ENCODE measurements at regions not wholly inside any gene's neighbourhood (a gene's known extent, or its start where the extent isn't known, plus 50 kb on each side); places are given as distances from the start of the nearest gene placed in this dataset.
A peak's percentile ranks its signal among the peaks of the same experiment; 100 is the strongest.

DNA sequence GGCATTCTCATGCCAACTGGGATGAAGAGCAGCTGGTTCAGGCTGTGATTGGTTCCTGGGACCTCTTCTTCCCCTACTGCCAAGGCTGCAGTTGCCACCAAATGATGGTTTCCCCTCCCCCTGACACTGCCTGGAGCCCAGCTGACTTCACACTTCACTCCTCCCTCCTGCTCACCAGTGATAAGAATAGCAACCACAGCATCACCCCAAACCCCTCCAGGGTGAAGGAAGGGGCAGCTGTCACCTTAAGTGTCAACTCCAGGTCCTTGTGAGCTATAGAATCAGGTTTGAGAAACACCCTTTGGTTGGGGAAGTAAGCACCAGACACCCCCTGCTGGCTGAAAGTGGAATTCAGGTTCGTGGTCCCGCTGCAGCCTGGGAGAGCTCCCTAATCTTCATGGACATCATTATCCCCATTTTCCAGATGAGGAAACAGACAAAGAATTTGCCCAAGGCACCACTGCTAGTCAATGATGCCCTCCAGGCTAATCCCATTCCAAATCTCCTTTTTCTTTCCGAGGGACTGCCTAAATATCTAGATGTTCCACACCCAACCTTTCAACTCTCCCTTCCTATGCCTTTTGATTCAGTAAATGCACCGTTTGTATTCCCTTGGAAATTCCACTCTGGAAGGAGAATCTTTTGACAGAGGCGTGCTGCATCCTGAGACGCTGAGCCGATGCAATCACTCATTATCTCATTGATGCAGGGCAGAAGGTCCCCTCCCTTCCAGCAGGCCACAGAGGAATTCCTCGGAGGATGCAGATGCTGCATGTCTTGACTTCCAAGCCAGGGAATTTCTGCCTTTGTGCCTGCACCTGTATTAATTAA, 50.6 kb upstream of the UQCRFS1 start:
- H3K27me3 ChIP-seq (ENCODE audit: insufficient read depth, low read length, poor library complexity): no peaks in the 10 kb centered on the region
- no peak overlapping the region for H3K9ac ChIP-seq (ENCODE audit: low read depth, low read length)
- ATAC-seq (ENCODE audit: insufficient read depth, low read depth) (peak; percentile 71; the same call in 2 of the 3 replicates), DNase-seq (peak; percentile 57)
- TF ChIP-seq, protein P1, sequence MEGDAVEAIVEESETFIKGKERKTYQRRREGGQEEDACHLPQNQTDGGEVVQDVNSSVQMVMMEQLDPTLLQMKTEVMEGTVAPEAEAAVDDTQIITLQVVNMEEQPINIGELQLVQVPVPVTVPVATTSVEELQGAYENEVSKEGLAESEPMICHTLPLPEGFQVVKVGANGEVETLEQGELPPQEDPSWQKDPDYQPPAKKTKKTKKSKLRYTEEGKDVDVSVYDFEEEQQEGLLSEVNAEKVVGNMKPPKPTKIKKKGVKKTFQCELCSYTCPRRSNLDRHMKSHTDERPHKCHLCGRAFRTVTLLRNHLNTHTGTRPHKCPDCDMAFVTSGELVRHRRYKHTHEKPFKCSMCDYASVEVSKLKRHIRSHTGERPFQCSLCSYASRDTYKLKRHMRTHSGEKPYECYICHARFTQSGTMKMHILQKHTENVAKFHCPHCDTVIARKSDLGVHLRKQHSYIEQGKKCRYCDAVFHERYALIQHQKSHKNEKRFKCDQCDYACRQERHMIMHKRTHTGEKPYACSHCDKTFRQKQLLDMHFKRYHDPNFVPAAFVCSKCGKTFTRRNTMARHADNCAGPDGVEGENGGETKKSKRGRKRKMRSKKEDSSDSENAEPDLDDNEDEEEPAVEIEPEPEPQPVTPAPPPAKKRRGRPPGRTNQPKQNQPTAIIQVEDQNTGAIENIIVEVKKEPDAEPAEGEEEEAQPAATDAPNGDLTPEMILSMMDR (IDR thresholded peaks at IDR 0.05; ENCODE audit: borderline replicate concordance, extremely low read depth, low read length, poor library complexity, severe bottlenecking): peak; percentile 83
- no peak for TF ChIP-seq EZH2 (IDR thresholded peaks at IDR 0.05; ENCODE audit: borderline replicate concordance, low read depth, low read length, severe bottlenecking)
- no peaks in the 10 kb centered on the region for H3K79me2 ChIP-seq (ENCODE audit: insufficient read depth, low read length)
- H3K36me3 ChIP-seq (ENCODE audit: insufficient read depth, low read length): no peaks in the 10 kb centered on the region
- no peak overlapping the region for H3K27ac ChIP-seq (ENCODE audit: low read length)
- no peak overlapping the region for H3K4me3 ChIP-seq (ENCODE audit: low read depth in 1 of 2, low read length in 2 of 2)
- no peaks in the 10 kb centered on the region for H3K9me3 ChIP-seq (ENCODE audit: insufficient read depth, low read length, severe bottlenecking)
- H2AFZ ChIP-seq (ENCODE audit: low read depth, low read length): no peak overlapping the region; the same call in 1 of the 2 replicates
- H3K4me2 ChIP-seq (ENCODE audit: insufficient read depth, low read length): no peak overlapping the region
- H3K4me1 ChIP-seq (ENCODE audit: insufficient read depth, low read length): no peaks in the 10 kb centered on the region
- no peaks in the 10 kb centered on the region for H4K20me1 ChIP-seq (ENCODE audit: insufficient read depth, low read length)

DNA sequence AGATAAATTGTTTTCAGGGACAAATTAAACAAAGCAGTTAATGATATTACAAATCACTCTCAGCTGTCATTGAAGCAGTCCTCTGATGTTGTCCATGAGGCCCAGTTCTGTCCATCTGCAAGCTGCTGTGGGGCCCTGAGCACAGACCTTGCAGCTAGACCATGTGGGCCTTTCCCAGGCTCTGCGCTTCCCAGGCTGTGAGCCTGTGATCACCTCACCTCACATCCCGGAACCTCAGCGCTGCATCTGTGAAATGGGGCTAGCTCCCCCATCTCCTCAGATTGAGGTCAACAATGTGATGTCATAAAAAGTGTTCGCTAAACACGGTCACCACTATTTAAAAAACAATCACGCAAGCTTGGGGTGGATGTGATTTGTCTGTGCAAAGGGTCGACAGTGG, 51.9 kb upstream of the UQCRFS1 start:
- TF ChIP-seq, protein P1 (IDR thresholded peaks at IDR 0.05; ENCODE audit: borderline replicate concordance, extremely low read depth, low read length, poor library complexity, severe bottlenecking): no peak
- no peak for TF ChIP-seq EZH2 (IDR thresholded peaks at IDR 0.05; ENCODE audit: borderline replicate concordance, low read depth, low read length, severe bottlenecking)
- no peak overlapping the region for H2AFZ ChIP-seq (ENCODE audit: low read depth, low read length)
- no peaks in the 10 kb centered on the region for H3K4me1 ChIP-seq (ENCODE audit: insufficient read depth, low read length)
- no peak overlapping the region for H3K9ac ChIP-seq (ENCODE audit: low read depth, low read length)
- H3K4me3 ChIP-seq (ENCODE audit: low read depth in 1 of 2, low read length in 2 of 2): no peak overlapping the region
- H3K27me3 ChIP-seq (ENCODE audit: insufficient read depth, low read length, poor library complexity): no peaks in the 10 kb centered on the region
- H3K36me3 ChIP-seq (ENCODE audit: insufficient read depth, low read length): no peaks in the 10 kb centered on the region
- H4K20me1 ChIP-seq (ENCODE audit: insufficient read depth, low read length): no peaks in the 10 kb centered on the region
- H3K79me2 ChIP-seq (ENCODE audit: insufficient read depth, low read length): no peaks in the 10 kb centered on the region
- ATAC-seq (ENCODE audit: insufficient read depth, low read depth): no peak
- H3K4me2 ChIP-seq (ENCODE audit: insufficient read depth, low read length): no peak overlapping the region
- no peak for DNase-seq
- no peaks in the 10 kb centered on the region for H3K9me3 ChIP-seq (ENCODE audit: insufficient read depth, low read length, severe bottlenecking)
- no peak overlapping the region for H3K27ac ChIP-seq (ENCODE audit: low read length)

DNA sequence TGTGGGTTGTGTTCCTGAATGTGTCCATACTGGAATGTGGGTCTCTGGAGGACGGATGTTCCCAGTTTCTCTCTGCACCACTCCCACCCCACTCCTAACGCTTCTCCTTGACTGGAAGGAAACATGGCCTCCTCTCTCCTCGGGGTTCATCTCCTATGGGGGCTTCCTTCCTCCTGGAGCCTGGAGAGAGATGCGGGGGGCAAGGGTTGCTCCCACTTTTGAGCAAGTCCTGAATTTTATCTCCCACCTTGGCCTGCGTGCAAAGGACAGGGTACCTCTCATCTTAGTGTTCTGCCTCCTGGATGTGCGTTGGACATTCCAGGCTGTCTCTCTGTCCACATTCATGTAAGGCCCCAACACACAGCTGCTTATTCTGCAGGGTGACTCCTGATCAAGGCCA, 52.5 kb upstream of the UQCRFS1 start:
- no peaks in the 10 kb centered on the region for H3K27me3 ChIP-seq (ENCODE audit: insufficient read depth, low read length, poor library complexity)
- H4K20me1 ChIP-seq (ENCODE audit: insufficient read depth, low read length): no peaks in the 10 kb centered on the region
- H3K4me3 ChIP-seq (ENCODE audit: low read depth in 1 of 2, low read length in 2 of 2): no peak overlapping the region
- no peak overlapping the region for H3K4me2 ChIP-seq (ENCODE audit: insufficient read depth, low read length)
- H3K9ac ChIP-seq (ENCODE audit: low read depth, low read length): no peak overlapping the region
- H3K4me1 ChIP-seq (ENCODE audit: insufficient read depth, low read length): no peaks in the 10 kb centered on the region
- no peak for DNase-seq
- H2AFZ ChIP-seq (ENCODE audit: low read depth, low read length): no peak overlapping the region
- H3K9me3 ChIP-seq (ENCODE audit: insufficient read depth, low read length, severe bottlenecking): no peaks in the 10 kb centered on the region
- H3K36me3 ChIP-seq (ENCODE audit: insufficient read depth, low read length): no peaks in the 10 kb centered on the region
- H3K79me2 ChIP-seq (ENCODE audit: insufficient read depth, low read length): no peaks in the 10 kb centered on the region
- no peak for ATAC-seq (ENCODE audit: insufficient read depth, low read depth)
- H3K27ac ChIP-seq (ENCODE audit: low read length): no peak overlapping the region
- TF ChIP-seq, protein P1 (IDR thresholded peaks at IDR 0.05; ENCODE audit: borderline replicate concordance, extremely low read depth, low read length, poor library complexity, severe bottlenecking): no peak
- TF ChIP-seq EZH2 (IDR thresholded peaks at IDR 0.05; ENCODE audit: borderline replicate concordance, low read depth, low read length, severe bottlenecking): no peak

Measured in DND-41 (cell line).